ENCODE measurements at regions not wholly inside any gene's neighbourhood (a gene's known extent, or its start where the extent isn't known, plus 50 kb on each side); places are given as distances from the start of the nearest gene placed in this dataset.

- no peaks in the 10 kb centered on the region for H3K27me3 ChIP-seq (ENCODE audit: insufficient read depth, low read length)
- H3K9ac ChIP-seq (ENCODE audit: low read length): no peak overlapping the region
- H2AFZ ChIP-seq (ENCODE audit: low read depth, low read length): no peak overlapping the region
- H4K20me1 ChIP-seq (ENCODE audit: insufficient read depth, low read length): no peaks in the 10 kb centered on the region
- no peaks in the 10 kb centered on the region for H3K4me1 Mint-ChIP-seq (ENCODE audit: low read depth, unreplicated experiment)
- no peak overlapping the region for H3K4me2 ChIP-seq (ENCODE audit: low read length)
- H3K4me3 Mint-ChIP-seq (ENCODE audit: unreplicated experiment): no peak overlapping the region
- no peaks in the 10 kb centered on the region for H3K36me3 Mint-ChIP-seq (ENCODE audit: low read depth, unreplicated experiment)
- no peak for DNase-seq (ENCODE audit: low read depth)
- H3K4me1 ChIP-seq (ENCODE audit: insufficient read depth, low read length): no peaks in the 10 kb centered on the region
- H3K36me3 ChIP-seq (ENCODE audit: insufficient read depth, low read length): no peaks in the 10 kb centered on the region
- no peaks in the 10 kb centered on the region for H3K27me3 Mint-ChIP-seq (ENCODE audit: low read depth, unreplicated experiment)
- no peak overlapping the region for H3K27ac ChIP-seq (ENCODE audit: low read depth, low read length)
- no peaks in the 10 kb centered on the region for H3K9me3 ChIP-seq (ENCODE audit: insufficient read depth, low read depth, low read length)
- H3K79me2 ChIP-seq (ENCODE audit: insufficient read depth, low read length): no peaks in the 10 kb centered on the region
- FAIRE-seq: no peak
- H3K27ac Mint-ChIP-seq (ENCODE audit: unreplicated experiment): no peak overlapping the region
- TF ChIP-seq EZH2 (IDR thresholded peaks at IDR 0.05; ENCODE audit: insufficient read depth, low read length): no peak
- no peak for TF ChIP-seq CTCF (IDR thresholded peaks at IDR 0.05; ENCODE audit: insufficient read depth, low read depth, low read length)
- H3K4me3 ChIP-seq (ENCODE audit: insufficient read depth, low read depth, low read length): no peak overlapping the region
- H3K9me3 Mint-ChIP-seq (ENCODE audit: unreplicated experiment): peaks cover 5% of the 10 kb centered on the region
These were observed 163.7 kb upstream of the PRPS1L1 start for GRCh38 chr7:18191341-18191740.

GRCh38 chr7:18191862-18192625, 164.4 kb upstream of the PRPS1L1 start:
- no peak overlapping the region for H3K4me3 ChIP-seq (ENCODE audit: insufficient read depth, low read depth, low read length)
- no peaks in the 10 kb centered on the region for H4K20me1 ChIP-seq (ENCODE audit: insufficient read depth, low read length)
- H3K27me3 ChIP-seq (ENCODE audit: insufficient read depth, low read length): no peaks in the 10 kb centered on the region
- H3K79me2 ChIP-seq (ENCODE audit: insufficient read depth, low read length): no peaks in the 10 kb centered on the region
- H3K27ac ChIP-seq (ENCODE audit: low read depth, low read length): no peak overlapping the region
- DNase-seq (ENCODE audit: low read depth) (no peak), FAIRE-seq (no peak)
- H3K4me2 ChIP-seq (ENCODE audit: low read length): no peak overlapping the region
- H3K9me3 ChIP-seq (ENCODE audit: insufficient read depth, low read depth, low read length): no peaks in the 10 kb centered on the region
- H3K4me1 ChIP-seq (ENCODE audit: insufficient read depth, low read length): no peaks in the 10 kb centered on the region
- H3K36me3 ChIP-seq (ENCODE audit: insufficient read depth, low read length): no peaks in the 10 kb centered on the region
- Mint-ChIP-seq H3K4me1 (ENCODE audit: low read depth, unreplicated experiment) (no peaks in the 10 kb centered on the region), H3K4me3 (ENCODE audit: unreplicated experiment) (no peak overlapping the region), H3K9me3 (ENCODE audit: unreplicated experiment) (peaks cover 5% of the 10 kb centered on the region), H3K27ac (ENCODE audit: unreplicated experiment) (no peak overlapping the region), H3K27me3 (ENCODE audit: low read depth, unreplicated experiment) (no peaks in the 10 kb centered on the region), H3K36me3 (ENCODE audit: low read depth, unreplicated experiment) (no peaks in the 10 kb centered on the region)
- H2AFZ ChIP-seq (ENCODE audit: low read depth, low read length): no peak overlapping the region
- no peak overlapping the region for H3K9ac ChIP-seq (ENCODE audit: low read length)
- TF ChIP-seq CTCF (IDR thresholded peaks at IDR 0.05; ENCODE audit: insufficient read depth, low read depth, low read length) (no peak), EZH2 (IDR thresholded peaks at IDR 0.05; ENCODE audit: insufficient read depth, low read length) (no peak)

- Histone ChIP-seq H3K4me3 (ENCODE audit: insufficient read depth, low read depth, low read length) (no peak overlapping the region), H4K20me1 (ENCODE audit: insufficient read depth, low read length) (no peaks in the 10 kb centered on the region), H3K36me3 (ENCODE audit: insufficient read depth, low read length) (no peaks in the 10 kb centered on the region), H3K4me1 (ENCODE audit: insufficient read depth, low read length) (no peaks in the 10 kb centered on the region), H3K79me2 (ENCODE audit: insufficient read depth, low read length) (no peaks in the 10 kb centered on the region), H3K4me2 (ENCODE audit: low read length) (no peak overlapping the region), H3K27me3 (ENCODE audit: insufficient read depth, low read length) (no peaks in the 10 kb centered on the region), H3K9ac (ENCODE audit: low read length) (no peak overlapping the region), H3K27ac (ENCODE audit: low read depth, low read length) (no peak overlapping the region), H3K9me3 (ENCODE audit: insufficient read depth, low read depth, low read length) (no peaks in the 10 kb centered on the region), H2AFZ (ENCODE audit: low read depth, low read length) (no peak overlapping the region)
- no peaks in the 10 kb centered on the region for H3K4me1 Mint-ChIP-seq (ENCODE audit: low read depth, unreplicated experiment)
- TF ChIP-seq EZH2 (IDR thresholded peaks at IDR 0.05; ENCODE audit: insufficient read depth, low read length): no peak
- no peak for TF ChIP-seq CTCF (IDR thresholded peaks at IDR 0.05; ENCODE audit: insufficient read depth, low read depth, low read length)
- no peak overlapping the region for H3K27ac Mint-ChIP-seq (ENCODE audit: unreplicated experiment)
- no peaks in the 10 kb centered on the region for H3K36me3 Mint-ChIP-seq (ENCODE audit: low read depth, unreplicated experiment)
- H3K9me3 Mint-ChIP-seq (ENCODE audit: unreplicated experiment): no peaks in the 10 kb centered on the region
- DNase-seq (ENCODE audit: low read depth) (no peak), FAIRE-seq (no peak)
- no peak overlapping the region for H3K4me3 Mint-ChIP-seq (ENCODE audit: unreplicated experiment)
- H3K27me3 Mint-ChIP-seq (ENCODE audit: low read depth, unreplicated experiment): no peaks in the 10 kb centered on the region
These were observed 167.0 kb upstream of the PRPS1L1 start for GRCh38 chr7:18194616-18195015.

Measured in astrocyte (in vitro differentiated cells and primary cell).